Renal cortical epithelial cell (primary cell): ENCODE measurements at regions not wholly inside any gene's neighbourhood (a gene's known extent, or its start where the extent isn't known, plus 50 kb on each side); places are given as distances from the start of the nearest gene placed in this dataset.

ENCODE experiments used
- DNase-seq: peaks from one replicate; pipeline ENCODE4 v3.0.0-alpha.2; 2011; ENCODE audit warnings: low read depth

DNA sequence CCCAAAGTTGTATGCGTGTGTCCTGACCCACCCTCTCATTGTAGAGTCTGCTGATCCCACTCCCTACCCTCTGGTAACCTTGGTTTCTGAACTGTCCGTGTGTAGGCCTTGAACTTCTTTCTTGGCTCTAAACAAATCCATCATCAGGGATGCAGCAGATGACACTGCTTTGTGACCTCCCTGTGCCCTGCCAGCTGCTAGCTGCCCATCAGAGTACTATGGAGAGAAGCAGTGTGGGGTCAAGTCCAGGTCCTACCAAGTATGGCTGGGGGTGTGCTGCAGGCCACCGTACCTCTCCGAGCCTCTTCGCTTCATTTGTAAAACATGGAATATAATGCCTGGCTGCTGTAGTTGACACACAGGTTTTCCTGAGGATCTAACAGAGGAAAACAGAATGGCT, 183.5 kb upstream of the RBPJ start:
- no peak for DNase-seq

DNA sequence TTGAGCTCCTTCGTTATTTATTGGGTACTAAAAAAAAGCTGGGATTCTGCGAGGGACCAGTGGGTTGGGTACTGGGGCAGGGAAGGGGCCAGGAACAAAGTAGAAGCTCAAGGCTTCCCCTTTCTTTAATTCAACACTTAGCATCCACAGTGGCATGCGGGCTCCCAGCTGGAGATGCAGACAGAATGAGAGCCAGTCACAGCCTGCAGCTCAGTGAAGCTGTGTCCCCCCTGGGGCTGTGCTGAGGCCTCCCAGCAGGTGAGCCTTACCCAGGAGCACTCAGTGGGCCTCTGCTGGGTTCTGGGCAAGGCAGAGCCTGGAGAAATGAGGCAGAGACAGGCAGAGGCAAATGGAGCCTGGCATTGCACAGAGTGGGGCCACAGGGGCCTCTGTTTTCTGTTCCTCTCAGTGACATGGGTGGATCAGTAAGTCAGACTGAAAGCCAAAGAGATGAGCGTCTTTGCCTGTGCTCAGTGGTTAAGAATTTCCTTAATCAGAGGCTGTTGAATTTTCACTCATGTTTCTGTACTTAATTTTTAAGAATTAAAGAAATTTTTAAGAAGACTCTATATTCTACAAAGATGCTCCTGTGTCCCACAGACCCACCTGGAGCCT, 181.4 kb upstream of the RBPJ start:
- DNase-seq: no peak

DNA sequence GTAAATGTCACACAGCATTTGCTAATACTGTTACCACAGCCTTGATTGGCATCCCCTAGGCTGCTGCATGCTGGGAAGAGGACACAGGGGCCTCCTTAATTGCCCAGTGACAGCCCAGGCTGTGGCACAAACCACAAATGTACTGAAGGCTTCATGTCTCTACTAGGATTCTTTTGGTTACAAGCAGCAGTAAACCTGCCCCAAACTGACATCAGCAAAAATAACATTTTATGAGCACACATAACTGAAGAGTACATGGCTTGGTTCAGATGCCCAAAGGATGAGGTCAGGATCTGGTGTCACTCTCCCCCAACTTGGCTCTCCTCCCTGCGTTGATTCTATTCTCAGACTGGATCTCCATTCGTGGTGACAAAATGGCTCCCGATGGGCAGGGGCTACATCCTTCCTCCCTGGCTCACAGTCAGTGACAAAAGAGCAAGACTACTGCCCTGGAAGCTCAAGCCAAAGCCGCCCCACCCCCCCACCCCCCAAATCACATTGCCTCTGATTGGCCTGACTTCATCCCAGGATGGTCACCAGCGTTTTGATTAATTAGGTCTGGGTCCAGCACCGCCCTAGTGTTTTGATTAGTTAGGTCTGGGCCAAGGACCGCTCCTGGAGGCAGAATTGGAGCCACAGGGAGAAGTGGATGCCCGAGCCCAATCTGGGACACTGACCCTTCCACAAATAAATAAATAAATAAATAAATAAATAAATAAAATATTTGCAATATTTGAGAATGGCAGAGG, 180.5 kb upstream of the RBPJ start:
- DNase-seq: peak; percentile 16

DNA sequence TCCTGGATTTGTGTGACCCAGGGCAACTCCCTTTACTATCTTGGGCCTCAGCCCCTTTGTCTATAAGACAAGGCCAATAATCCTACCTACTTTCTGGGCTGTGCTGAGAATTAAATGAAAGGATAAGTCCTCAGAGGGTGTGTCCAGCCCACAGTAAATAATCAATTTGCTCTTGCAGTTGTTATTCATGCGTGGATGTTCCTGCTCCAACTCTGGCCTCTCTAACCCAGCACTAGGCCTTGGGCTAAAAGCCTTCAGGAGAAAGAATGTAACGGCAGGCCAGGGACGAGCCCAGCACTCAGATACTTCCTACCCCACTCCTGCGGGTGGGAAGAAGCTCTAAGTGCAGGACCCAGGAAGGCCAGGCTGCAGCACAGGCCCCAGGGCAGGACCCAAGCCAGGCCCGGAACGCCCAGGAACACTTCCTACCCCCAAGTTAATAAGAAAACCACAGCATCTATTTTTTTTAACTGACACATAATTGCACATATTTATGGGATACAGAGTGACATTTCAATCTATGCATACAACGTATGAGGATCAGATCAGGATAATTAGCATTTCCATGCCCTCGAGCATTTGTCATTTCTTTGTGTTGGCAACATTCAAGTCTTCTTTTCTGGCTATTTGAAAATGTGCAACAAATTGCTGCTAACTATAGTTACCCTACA, 179.6 kb upstream of the RBPJ start:
- peak; percentile 45 for DNase-seq

DNA sequence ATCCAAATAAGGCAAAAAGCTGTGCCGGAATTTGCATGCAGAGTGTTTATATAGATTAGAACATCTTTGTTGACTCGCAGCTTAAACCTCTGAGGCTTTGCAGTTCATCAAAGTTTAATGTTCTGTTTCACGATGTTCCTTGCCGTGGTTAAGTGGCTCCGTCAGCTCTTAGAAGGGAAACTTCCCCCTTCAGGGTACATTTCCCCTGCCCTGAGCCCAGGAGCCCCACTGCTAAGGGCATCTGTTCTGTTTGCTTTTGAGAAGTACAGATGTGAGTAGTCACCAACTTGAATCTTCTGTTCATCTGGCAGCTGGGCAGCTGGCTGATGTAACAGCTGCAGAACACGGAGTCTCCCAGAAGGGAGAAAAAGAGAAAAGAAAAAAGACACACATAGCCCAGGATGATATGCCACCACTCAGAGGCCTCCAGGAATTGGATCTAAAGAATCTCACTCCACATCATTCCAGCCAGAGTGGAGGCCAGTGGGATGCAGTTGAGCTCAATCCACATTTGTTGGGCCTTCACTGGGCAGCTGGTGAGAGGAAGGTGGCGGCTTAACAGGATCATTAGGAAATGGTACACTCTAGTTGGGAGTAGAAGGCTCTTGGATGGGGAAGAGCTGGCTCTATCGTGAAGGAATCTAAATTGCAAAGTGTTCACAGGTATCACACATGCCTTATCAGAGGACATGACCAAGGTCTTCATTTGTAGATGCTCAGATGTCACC, 178.7 kb upstream of the RBPJ start:
- DNase-seq: peak; percentile 55

DNA sequence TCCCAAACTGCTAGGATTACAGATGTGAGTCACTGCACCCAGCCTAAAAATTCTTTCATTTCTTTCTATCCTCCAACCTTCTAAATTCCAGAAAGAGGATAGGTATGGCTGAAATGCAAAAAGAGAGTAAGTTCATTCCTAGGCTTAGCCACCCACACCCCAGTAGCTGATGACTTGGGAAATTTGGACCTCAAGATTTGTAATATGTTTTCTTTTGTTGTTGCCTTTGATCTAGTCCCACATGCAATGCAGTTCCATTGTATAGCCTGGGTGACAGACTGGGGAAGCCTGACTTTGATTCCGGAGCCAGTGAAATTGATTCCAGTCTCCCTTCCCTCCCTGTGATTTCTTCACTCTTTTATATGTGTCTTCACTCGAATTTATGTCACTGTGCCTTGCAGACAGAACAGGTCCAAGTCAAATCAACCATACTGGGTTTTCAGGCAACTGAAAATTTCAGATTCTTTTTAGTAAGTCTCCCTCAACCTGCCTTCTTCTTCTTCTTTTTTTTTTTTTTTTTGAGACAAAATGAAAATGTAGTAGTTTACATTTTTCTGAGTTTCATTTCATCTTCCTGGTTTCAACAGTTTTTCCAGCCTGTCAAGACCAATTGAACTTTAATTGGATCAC, 176.2 kb upstream of the RBPJ start:
- peak; percentile 2 for DNase-seq

DNA sequence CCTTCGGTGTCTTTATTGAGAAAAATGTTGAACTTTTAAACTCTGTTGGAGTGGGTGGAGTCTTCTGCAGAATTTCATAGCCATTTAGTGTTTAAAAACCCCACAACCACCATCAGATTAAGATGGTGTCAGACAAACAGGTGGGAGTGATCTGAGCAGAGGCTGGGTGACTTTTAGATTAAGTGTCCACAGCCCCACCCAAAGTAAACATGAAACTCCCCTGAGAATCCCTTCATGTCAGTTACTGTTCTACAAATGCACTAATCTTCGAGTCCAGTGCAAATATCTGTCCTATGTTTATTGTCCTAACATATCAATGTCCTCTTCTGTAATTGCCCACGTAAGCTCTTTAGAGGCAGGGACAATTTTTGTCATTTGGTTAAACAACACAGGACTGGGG, 175.6 kb upstream of the RBPJ start:
- no peak for DNase-seq

DNA sequence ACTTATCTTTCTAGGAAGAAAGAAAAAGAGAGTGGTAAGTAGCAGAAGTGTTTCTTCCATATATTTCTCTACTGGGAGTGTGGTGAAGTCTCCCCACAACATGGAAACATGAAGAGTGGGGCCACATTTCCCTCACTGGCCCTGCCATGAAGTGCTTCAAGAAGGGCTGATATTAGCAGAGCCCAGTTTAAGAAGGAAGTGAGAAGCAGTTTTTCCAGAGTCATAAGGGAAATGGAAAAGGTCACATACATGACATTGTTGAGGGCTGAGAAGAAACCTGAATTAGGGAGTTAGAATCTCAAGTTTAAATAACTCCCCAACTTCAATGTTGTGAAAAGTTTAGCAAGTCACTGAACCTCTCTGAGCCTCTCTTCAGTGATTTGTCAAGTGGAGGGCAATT, 171.9 kb upstream of the RBPJ start:
- DNase-seq: no peak

DNA sequence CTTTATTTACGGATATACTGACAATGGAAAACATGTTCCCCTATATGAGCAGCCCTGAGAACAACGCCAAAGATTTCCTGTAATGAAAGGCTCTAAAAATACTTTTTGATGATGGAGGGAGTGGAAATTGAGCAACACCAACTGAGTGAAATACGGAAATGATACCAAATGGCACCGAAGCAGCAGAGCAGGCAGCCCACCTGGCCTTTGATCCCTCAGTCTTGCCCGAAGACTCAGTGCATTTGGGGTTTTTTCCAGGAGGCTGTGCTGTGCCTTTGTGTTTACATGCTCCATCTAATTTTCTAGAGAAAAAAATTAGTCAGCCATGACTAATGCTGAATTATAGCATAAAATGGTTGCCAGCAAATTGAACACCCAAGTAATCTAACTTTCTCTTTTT, 169.9 kb upstream of the RBPJ start:
- DNase-seq: peak; percentile 42

DNA sequence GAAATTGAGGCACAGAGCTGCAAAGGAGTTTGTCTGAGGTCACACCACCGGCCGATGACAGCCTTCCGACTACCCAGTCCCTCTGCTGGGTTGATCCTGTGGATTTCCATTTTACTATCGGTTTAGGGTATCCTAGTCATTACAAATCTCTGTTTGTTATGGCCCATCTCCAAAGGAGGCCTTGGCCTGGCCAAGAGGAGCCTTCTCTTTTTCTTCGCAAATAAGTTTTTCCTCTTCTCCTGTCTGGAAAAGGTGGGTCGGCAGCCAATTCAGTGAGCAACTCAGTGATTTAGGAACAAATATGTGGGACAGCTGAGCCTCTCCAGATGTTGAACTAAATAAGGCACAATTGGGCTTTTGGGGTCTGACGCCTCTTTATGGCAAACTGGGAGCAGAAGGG, 169.2 kb upstream of the RBPJ start:
- DNase-seq: no peak

DNA sequence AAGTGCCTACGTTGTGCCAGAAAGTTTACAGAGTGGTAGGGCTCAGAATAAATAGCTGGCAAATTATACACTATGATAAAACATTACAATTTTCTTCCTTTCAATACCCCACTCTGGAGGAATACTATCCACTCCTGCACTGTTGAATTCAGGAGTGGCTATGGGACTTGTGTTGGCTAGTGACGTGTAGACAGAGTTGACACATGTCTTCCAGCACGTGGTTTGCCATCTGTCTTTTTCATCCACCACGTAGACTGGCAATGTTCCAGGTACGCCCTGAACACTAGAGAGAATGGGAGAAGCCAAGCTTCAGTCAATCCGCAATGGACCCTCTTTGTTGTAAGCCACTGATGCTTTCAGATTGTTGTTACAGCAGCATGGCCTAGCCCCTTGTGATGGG, 168.8 kb upstream of the RBPJ start:
- DNase-seq: no peak

DNA sequence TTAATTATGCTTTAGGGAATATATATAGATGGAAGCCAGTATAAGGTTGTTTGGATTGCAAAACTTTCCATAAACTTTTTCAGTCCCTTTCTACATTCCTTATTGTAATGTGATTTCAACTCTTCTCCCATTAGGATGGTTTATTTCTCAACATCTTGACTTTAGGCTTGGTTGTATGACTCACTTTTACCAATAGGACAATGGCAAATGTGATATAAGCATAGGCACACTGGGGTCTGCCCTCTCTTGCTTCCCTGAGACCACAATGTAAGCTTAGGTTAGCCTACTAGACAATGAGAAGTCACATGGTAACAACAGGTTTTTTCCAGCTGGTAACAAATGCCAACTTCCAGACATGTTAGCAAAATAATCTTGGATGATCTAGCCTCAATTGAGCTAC, 163.3 kb upstream of the RBPJ start:
- peak; percentile 53 for DNase-seq

DNA sequence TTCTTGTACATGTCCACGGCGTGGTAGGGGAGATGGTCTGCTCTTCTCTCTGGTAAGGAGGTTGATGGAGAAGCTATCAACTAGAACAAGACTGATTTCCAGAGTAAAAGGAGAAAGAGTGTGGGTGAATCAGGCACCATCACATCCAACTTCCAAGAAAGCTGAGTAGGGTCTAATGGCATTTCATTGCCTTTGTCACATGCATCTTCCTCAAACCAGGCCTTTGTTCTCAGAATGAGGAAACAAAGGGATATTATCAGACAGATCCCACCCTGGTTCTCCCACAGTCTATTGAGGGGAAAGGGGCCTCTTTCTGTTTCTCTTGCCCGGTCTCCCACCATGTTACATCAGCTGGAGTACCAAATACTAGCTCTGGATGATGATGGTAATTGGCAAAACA, 160.2 kb upstream of the RBPJ start:
- DNase-seq: no peak

DNA sequence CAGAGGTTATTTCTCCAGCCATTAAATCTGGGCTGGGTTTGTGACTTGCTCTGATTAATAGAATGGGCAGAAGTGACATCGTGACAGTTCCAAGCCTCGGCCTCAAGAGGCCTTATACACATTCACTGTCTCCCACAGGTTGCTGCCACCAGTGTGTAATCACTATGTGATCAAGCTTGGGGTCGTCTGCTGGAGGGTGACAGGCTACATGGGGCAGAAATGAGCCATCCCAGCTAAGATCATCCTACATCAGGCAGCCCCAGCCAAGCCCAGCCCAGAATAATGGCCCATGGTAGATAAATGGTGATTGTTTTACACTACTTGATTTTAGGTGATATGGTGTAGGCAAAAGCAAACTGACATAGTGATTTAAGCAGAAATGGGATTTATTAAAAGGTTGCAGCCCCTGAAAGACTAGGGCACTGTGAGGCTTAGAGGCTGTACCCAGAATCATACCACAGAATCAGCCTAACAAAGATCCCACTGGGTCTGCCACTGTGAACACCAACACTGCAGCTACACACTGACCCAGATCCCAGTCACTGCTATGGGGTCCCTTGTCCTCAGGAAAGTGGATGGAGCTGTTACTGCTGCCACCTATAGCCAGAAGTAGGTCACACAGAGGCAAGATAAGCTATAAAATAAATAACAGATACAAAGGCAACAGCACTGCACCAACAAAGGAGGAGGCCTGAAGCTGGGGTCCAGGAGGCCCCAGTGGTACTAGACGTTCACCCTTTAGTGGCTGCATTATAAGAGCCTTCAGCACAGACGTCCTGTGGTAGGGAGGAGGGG, 159.6 kb upstream of the RBPJ start:
- no peak for DNase-seq

DNA sequence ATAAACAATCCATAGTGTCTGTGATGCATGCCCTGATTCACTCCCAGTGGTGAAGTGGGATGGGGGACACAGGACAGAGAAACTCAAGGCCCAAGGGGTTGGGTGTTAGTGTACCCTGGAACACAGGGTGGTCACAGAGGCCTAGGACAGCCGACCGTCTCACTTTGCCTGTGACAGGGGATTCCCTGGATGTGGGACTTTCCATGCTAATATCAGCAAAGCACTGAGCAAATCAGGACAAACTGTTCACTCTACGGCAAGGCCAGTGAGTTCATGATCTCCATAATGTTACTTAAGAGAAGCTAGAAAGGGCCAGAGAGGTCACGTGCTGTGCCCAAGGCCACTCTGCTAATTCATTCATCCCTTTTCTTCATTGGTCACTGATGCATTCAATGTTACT, 158.7 kb upstream of the RBPJ start:
- DNase-seq: no peak

DNA sequence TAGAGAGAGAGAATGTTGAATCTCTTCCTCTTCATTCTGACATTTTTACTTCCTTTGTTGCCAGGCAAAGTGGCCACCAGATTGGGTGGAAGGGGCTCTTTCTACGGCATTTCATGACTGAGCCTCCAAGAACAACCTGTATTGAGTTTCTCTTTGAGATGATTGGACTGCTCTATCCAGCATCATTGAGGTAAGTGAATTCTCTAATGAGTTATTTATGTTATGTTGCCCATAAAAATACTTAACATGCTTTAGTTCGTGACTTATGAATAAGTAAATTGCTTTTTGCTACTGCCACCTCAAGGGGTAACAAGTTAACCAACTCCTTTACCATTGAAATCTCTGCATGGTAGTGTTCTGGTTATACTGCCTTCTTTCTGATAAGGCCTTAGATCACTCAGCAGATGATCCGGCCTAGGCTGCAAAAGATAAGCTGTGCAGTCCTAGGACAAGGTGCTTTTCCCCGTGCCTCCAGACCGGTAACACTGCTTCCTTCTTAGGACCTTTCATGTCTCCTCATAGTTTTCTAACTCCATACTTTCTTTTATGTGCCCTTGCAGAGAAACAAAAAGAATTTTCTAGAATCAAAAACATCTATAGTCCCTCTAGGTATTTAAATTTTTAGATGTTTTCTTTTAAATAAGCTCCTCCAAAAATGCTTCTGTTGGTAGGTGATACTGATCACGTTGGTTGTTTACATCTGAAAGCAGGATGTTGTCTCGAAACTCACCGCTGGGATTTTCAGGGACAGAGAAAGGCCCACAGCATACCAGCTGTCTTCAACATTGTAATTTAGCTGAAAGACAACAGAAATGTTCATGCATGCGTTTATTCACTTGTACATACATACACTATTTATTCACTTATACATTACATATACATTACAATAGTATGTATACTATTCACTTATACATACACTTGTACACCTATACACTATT, 157.1 kb upstream of the RBPJ start:
- no peak for DNase-seq

DNA sequence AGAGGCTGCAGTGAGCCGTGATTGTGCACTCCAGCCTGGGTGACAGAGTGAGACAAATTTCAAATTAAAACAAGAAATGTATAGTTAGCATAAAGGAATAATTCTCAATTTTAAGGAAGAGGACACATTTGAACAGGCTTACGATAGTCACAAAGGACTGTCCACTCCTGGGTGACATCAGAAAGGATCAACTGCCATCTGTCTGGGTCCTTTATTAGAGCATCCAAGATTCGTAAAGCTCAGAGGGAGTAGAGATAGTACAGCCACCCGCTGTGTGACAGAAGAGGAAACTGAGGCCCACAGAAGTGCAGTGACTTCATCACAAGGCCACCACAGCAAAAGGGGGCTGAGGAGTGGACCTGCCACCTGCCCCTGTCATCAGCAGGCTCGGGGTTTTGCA, 149.3 kb upstream of the RBPJ start:
- no peak for DNase-seq

DNA sequence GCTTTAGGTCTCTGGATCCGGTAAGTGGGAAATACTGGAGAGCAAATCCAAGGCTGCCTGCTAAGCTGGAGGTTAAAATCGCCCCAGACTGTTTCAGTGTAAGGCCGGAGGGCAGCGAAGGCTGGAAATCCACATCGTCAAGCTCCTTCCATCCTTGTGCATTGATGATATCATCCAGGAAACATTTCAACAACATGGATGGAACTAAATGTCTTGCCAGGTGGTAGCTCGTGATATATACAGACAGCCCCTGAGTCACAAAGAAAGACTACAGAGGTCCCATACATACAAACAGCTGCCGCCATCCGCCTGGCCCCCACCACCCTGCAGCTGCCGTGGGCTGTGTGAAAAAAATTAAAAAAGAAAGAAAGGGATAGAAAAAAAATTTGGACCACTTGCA, 148.9 kb upstream of the RBPJ start:
- no peak for DNase-seq

DNA sequence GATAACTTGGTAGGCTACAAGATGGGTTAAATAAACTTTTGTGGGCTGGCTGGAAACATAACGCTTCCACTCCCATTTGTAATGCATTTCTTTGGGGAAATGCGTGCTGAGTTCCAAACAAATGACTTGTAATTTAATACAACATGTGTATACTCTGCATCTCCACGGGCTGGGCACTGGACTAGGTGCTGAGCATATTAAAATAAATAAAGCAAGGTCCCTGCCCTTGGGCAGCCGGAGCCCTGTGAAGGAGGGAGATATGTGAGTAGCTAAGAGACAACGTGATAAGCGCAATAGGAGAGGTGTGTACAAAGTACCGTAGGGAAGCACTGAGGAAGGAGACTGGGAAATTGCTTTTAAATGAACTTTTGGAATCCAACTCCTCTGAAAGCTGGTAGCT, 147.2 kb upstream of the RBPJ start:
- DNase-seq: no peak

DNA sequence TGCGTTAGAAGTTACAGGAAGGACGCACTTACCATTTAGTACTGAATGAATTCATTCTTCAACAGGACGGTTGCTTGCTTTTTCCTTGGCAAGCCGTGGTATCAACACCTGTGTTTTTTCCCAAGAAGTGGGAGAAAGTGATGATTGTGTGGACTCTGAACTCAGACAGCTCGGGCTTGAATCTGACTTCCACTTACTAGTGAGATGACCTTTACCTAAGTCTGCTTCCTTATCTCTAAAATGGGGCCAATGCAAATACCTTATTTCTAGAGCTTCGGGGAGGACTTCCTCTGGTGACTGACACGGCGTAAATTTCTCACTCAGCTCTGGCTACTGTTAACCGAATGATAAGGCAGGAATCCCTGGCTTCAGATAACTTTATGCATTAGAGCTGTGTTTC, 146.8 kb upstream of the RBPJ start:
- no peak for DNase-seq
